CD4-positive, alpha-beta T cell treated with Interleukin-21 for 1 hour (primary cell): ENCODE measurements at regions not wholly inside any gene's neighbourhood (a gene's known extent, or its start where the extent isn't known, plus 50 kb on each side); places are given as distances from the start of the nearest gene placed in this dataset.

ENCODE experiments used
- DNase-seq: peaks from one replicate; pipeline ENCODE4 v3.0.0-alpha.2; 2020

GRCh38 chr20:52775786-52776185 is 196.4 kb upstream of the TSHZ2 start:
- DNase-seq = no peak

GRCh38 chr20:52768694-52769093 is 203.5 kb upstream of the TSHZ2 start:
- DNase-seq = no peak

DNA sequence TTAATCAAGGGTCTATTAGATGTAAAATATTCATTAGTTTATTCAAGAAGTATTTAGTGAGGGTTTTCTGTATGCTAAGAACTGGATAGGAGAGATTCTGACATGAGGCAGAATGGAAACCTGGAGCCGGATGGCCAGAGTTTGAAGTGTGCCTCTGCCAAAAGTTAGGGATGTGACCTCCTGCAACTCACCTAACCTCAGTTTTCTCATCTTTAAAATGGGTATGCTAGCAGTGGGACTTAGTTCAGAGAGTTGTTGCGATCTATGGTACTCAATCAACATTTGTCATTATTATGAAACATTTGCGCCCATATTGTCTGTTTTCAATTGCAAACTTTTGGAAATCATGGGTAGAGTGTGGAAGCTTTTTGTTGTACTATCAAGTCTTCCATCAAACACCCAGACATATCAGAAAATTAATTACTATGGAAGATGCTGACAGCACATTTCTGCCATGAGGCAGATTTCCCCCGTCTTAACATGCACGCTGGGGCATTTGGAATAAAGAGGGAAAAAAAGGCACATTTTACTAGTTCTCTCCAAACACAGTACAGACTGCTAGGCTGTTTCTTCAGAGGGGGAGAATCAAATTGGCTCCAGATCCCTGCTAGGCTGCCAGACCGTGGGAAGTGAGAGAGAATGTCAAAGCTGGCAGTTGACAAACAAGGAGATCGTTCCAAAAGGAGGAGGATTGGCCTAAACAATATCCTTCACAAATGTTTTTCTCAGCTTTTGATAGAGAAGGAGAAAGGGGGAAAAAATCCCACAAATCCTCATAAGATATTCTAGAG is 205.3 kb upstream of the TSHZ2 start:
- DNase-seq = no peak

DNA sequence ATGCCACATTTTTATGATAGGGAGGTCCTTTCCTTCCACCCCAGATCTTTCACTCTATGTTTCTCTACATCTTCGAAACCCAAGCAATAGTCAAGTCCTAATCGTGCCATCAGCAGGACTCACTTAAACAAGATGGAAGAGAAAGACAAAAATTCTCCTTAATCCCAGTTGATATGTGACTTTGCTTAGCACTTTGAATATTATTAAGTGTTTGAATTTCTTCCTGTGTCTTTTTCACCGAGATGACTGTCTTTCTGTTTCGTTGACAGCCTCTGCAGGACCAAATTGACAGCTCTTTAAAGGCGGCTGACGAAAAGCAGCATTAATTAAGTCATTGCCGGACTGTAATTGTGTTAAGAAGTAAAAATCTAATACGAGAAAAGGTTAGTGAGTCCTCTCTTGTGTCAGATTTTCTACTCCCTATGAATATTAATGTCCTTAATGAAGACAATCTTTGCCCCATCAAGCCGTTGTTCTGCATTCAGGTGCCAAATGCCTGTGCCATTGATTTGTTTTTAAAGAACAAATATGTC is 208.8 kb upstream of the TSHZ2 start:
- no peak for DNase-seq

- DNase-seq = no peak
Observed at GRCh38 chr20:52761867-52762266, 210.3 kb upstream of the TSHZ2 start.

DNA sequence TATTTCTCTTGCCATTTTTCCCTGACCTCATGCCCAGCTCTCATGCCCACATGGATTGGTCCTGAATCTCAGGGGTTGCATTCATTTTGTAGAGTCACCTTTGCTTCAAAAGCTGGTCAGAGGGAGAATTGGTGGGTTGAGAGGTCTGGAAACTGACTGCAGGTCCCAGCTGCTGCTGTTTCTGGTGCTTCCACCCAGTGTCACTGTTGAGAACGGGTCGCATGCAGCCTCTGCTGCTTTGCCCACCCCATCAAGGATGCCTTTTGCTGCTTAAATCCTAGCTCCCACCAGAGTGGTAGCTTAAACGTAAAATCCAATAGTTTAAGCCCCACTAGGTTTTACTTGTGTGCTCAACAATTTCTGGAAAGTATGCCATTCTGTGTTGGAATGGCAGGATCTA is 211.4 kb upstream of the TSHZ2 start:
- DNase-seq = no peak

GRCh38 chr20:52757411-52757810 is 214.7 kb upstream of the TSHZ2 start:
- no peak for DNase-seq

DNA sequence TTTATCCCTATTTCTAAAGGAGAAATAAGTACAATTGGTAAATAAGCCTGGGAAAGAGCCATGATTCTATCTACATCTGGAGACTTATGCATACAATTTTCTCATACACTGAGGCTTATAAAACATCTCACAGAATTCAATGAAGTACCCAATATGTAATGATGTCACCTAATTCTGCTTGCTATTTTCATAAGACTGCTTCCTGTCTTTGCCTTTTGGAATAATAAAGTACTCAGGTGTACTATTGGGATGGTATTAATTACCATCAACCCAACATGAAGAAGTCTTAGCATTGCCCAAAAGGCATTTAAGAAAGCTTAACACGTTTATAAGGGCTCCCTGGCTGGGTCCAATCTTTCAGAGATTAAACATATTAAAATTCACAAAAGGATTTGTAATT is 216.4 kb upstream of the TSHZ2 start:
- no peak for DNase-seq

DNA sequence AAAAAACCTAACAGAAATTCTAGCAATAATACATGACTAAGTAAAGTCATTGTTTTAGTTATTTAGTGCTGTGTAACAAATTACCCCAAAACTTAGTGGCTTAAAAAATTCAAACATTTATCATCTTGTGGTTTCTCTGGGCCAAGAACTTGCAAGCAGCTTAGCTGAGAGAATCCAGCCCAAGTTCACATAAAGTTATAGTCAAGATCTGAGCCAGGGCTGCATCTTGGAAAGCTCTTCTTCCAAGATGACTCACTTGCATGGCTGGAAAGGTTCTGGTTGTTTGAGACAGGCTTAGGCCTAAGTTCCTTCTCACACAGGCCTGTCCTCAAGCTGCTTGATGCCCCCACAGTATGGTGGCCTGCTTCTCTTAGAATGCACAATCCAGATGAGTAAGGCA is 217.8 kb upstream of the TSHZ2 start:
- DNase-seq = no peak

DNA sequence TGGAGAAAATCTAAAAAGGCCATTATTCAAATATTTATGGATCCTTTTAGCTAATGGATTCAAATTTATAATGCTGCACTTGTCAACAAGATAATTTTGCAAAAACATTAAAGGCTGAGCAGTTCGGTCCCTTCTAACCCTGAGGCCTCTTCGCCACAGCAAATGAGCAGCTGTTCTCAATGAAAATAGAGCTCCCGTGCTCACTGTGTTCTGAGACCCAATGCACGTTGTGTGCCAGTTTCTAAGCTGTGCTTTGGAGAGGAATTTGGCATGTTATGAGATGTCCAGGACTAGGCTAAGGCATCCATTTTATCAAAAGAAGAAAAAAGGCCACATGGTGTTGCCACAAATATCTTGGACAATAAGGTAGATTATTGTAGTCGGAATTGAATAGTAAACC is 220.1 kb upstream of the TSHZ2 start:
- no peak for DNase-seq

DNA sequence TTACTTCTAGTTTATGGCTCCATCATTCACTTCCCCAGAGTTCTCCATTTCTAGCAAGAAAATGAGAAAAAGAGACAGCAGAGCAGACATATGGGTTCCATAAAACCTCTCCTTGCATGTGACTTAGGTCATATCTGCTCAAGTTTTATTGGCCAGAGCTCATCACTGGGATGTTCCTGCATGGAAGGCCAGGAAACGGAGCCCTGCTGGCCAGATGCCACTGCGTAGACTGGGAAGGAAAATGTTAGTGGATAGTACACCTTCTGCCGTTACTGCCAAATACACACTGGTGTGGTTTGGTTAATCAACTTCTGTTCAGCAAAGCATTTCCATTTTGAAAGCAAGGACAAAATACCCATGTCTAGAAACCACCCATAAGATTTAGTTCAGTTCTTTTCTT is 220.6 kb upstream of the TSHZ2 start:
- DNase-seq = no peak

GRCh38 chr20:52749938-52750337 is 222.2 kb upstream of the TSHZ2 start:
- DNase-seq = no peak

DNA sequence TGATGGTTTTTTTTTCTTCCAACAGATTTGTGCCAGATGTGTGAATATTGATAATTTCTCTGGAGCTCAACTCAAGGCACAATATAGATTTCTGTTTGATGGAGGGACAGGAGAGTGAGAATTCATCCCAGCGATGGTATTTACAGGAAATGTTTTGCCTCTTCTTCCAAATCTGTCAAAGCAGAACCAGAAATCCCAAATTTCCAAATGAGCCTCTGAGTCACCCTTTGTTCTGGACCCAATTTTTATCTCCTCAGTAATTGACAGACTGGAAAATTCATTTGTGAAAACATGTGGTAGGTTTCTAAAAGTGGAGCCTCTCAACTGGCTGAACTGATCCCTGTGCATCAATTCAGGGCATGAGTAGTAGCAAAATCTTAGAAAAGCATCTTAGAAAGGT is 223.2 kb upstream of the TSHZ2 start:
- no peak for DNase-seq

- no peak for DNase-seq
Observed at GRCh38 chr20:52748285-52748932, 223.7 kb upstream of the TSHZ2 start.

- DNase-seq = no peak
Observed at GRCh38 chr20:52747845-52748284, 224.3 kb upstream of the TSHZ2 start.

- DNase-seq = no peak
Observed at GRCh38 chr20:52746770-52747169, 225.4 kb upstream of the TSHZ2 start.

DNA sequence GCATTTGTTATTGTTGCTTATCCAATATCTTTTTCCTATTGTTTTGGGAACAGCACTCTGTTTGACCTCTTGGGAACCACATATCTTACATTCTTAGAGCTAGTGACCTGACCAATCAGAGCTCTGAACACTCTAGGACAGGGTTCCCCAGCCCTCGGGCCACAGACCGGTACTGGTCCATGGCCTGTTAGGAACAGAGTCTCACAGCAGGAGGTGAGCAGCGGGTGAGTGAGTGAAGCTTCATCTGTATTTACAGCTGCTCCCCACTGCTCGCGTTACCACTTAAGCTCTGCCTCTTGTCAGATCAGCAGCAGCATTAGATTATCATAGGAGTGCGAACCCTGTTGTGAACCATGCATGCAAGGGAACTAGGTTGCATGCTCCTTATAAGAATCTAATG is 226.0 kb upstream of the TSHZ2 start:
- no peak for DNase-seq

GRCh38 chr20:52744441-52744840 is 227.7 kb upstream of the TSHZ2 start:
- no peak for DNase-seq

GRCh38 chr20:52738081-52738480 is 234.1 kb upstream of the TSHZ2 start:
- no peak for DNase-seq

DNA sequence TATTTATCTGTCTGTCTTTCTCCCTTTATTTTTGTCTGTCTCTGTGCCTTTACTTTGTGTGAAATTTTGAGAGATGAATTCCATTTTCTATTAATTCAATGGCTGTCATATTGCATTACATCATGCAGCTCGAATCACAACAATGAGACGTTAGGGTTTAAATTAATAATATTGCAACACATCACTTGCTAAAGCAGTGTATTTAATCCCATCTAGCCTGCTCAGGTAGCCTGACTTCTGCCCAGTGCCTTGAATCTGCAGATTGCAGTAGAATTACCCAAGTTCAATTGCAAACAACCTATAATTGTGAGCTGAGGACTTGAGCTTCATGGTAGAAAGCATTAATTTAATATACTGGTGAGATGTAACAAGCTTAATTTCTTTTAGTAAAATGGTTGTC is 235.7 kb upstream of the TSHZ2 start:
- no peak for DNase-seq

- DNase-seq = no peak
Observed at GRCh38 chr20:52731093-52731492, 241.1 kb upstream of the TSHZ2 start.

DNA sequence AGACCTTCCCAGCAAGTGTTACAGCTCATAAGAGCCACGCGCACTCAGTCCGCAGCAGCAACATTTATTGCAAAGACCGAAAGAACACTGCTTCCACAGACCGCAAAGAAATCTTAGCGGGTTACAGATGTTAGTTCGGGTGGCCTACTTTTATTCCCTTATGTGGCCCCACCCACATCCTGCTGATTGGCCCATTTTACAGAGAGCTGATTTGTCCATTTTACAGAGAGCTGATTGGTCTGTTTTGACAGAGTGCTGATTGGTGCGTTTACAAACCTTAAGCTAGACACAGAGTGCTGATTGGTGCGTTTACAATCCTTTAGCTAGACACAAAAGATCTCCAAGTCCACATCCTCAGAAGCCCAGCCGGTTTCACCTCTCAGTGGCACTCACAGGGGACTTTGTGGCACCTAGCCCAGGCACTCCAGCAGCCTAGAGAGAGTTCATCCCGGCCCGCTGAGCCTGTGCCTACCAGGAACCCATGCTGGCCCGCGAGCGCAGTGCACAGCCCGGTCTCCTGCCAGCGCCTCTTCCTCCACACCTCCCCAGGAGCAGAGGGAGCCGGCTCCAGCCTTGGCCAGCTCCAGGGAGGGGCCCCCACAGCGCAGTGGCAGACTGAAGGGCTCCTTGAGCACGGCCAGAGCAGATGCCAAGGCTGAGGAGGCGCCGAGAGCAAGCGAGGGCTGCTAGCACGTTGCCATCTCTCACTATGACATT is 244.3 kb upstream of the TSHZ2 start:
- DNase-seq = no peak

- no peak for DNase-seq
Observed at GRCh38 chr20:52724541-52724940, 247.6 kb upstream of the TSHZ2 start.
